Naive thymus-derived CD8-positive, alpha-beta T cell (primary cell): ENCODE measurements at regions not wholly inside any gene's neighbourhood (a gene's known extent, or its start where the extent isn't known, plus 50 kb on each side); places are given as distances from the start of the nearest gene placed in this dataset.
"Not testable (repeated sequence)": the region's sequence is repeated elsewhere in the genome, so short reads cannot be mapped to it uniquely, and the experiment has no call there.

Experiments used
- ATAC-seq, 2 donors: fragments of 150-1000 bp; cut with Tn5 transposase in 1 of 2; sonication (Bioruptor Pico), chemical (Tn5 transposase) in 1 of 2; 1 replicate in 1 of 2; 2 replicates in 1 of 2; pipeline ENCODE4 v1.10.0; 2021; ENCODE audit warnings: mild to moderate bottlenecking in 2 of 2, moderate library complexity in 2 of 2
- POLR2A ChIA-PET: fragments of 350-600 bp; sonication (Branson Sonifier 250); formaldehyde crosslinking; loops from one replicate; lab custom pipeline; 2021; ENCODE audit warnings: antibody characterized with exemption; lab: Charles Lee
- DNase-seq, 10 donors: peaks; one replicate each; pipeline versions ENCODE4 v3.0.0 to v3.0.0-alpha.2; 2020 to 2022
- H3K27ac Mint-ChIP-seq, 10 donors: one replicate each; pipeline ENCODE4 v1.8.0; 2020 to 2022; ENCODE audit warnings: mild to moderate bottlenecking in 10 of 10, mixed read lengths in 10 of 10, moderate library complexity in 4 of 10, inconsistent platforms in 1 of 10
- H3K27me3 Mint-ChIP-seq, 5 donors: one replicate each; pipeline ENCODE4 v1.8.0; 2021 to 2022; ENCODE audit warnings: mixed read lengths in 5 of 5
- H3K36me3 Mint-ChIP-seq, 3 donors: one replicate each; pipeline ENCODE4 v1.8.0; 2020 to 2022; ENCODE audit warnings: mixed read lengths in 3 of 3, mild to moderate bottlenecking in 2 of 3, inconsistent platforms in 1 of 3
- H3K4me1 Mint-ChIP-seq, 4 donors: one replicate each; pipeline ENCODE4 v1.8.0; 2021 to 2022; ENCODE audit warnings: mixed read lengths in 4 of 4
- H3K4me3 Mint-ChIP-seq, 10 donors: one replicate each; pipeline ENCODE4 v1.8.0; 2020 to 2022; ENCODE audit warnings: mild to moderate bottlenecking in 10 of 10, mixed read lengths in 10 of 10, moderate library complexity in 6 of 10, inconsistent platforms in 1 of 10
- H3K9me3 Mint-ChIP-seq, 9 donors: one replicate each; pipeline ENCODE4 v1.8.0; 2020 to 2022; ENCODE audit warnings: mixed read lengths in 9 of 9, mild to moderate bottlenecking in 3 of 9, inconsistent platforms in 1 of 9, moderate library complexity in 1 of 9

GRCh38 chr6:81023709-81024108 is 728.8 kb downstream of the TENT5A start:
- DNase-seq = no peak

GRCh38 chr6:81023007-81023582 is 729.4 kb downstream of the TENT5A start:
- Mint-ChIP-seq H3K27ac (no peak overlapping the region), H3K4me3 (no peak overlapping the region), H3K36me3 (no peaks in the 10 kb centered on the region), H3K9me3 (peaks cover 0 to 17% (median 5%) of the 10 kb centered on the region in 9 donors), H3K27me3 (no peaks in the 10 kb centered on the region), H3K4me1 (no peaks in the 10 kb centered on the region)
- no peak for DNase-seq
- POLR2A ChIA-PET = no interaction called here
- no peak for ATAC-seq

More at GRCh38 chr6:81023709-81024108, 728.8 kb downstream of the TENT5A start:
- POLR2A ChIA-PET = no interaction called here
- ATAC-seq = no peak
- no peaks in the 10 kb centered on the region for H3K4me1 Mint-ChIP-seq
- no peak overlapping the region for H3K27ac Mint-ChIP-seq
- H3K36me3 Mint-ChIP-seq = no peaks in the 10 kb centered on the region
- H3K27me3 Mint-ChIP-seq = no peaks in the 10 kb centered on the region
- H3K4me3 Mint-ChIP-seq = no peak overlapping the region
- H3K9me3 Mint-ChIP-seq = peaks cover 0 to 17% (median 5%) of the 10 kb centered on the region in 9 donors

- POLR2A ChIA-PET, H3K27me3 Mint-ChIP-seq, H3K27ac Mint-ChIP-seq, H3K36me3 Mint-ChIP-seq, ATAC-seq, H3K4me1 Mint-ChIP-seq, H3K4me3 Mint-ChIP-seq, DNase-seq: not testable (repeated sequence)
- peaks cover 0 to 22% (median 11%) of the 10 kb centered on the region in 9 donors for H3K9me3 Mint-ChIP-seq
Observed at GRCh38 chr6:81017586-81017985, 734.9 kb downstream of the TENT5A start.

GRCh38 chr6:81003894-81004293 is 748.6 kb downstream of the TENT5A start:
- Mint-ChIP-seq H3K27me3 (no peaks in the 10 kb centered on the region), H3K36me3 (no peaks in the 10 kb centered on the region), H3K4me1 (no peaks in the 10 kb centered on the region), H3K9me3 (peaks cover 0 to 18% (median 8%) of the 10 kb centered on the region in 9 donors), H3K4me3 (no peak overlapping the region), H3K27ac (no peak overlapping the region)
- POLR2A ChIA-PET = no interaction called here
- no peak for DNase-seq
- no peak for ATAC-seq

- DNase-seq (no peak), ATAC-seq (no peak)
- Mint-ChIP-seq H3K4me1 (no peaks in the 10 kb centered on the region), H3K4me3 (no peak overlapping the region), H3K36me3 (no peaks in the 10 kb centered on the region), H3K9me3 (peaks cover 0 to 16% (median 8%) of the 10 kb centered on the region in 9 donors), H3K27ac (no peak overlapping the region), H3K27me3 (no peaks in the 10 kb centered on the region)
- POLR2A ChIA-PET = no interaction called here
Observed at GRCh38 chr6:81003156-81003555, 749.3 kb downstream of the TENT5A start.

GRCh38 chr6:81002126-81002525 is 750.4 kb downstream of the TENT5A start:
- ATAC-seq (no peak), DNase-seq (no peak)
- H3K27me3 Mint-ChIP-seq = no peaks in the 10 kb centered on the region
- H3K4me3 Mint-ChIP-seq = no peak overlapping the region
- H3K9me3 Mint-ChIP-seq = peaks cover 0 to 16% (median 8%) of the 10 kb centered on the region in 9 donors
- no peaks in the 10 kb centered on the region for H3K36me3 Mint-ChIP-seq
- H3K4me1 Mint-ChIP-seq = no peaks in the 10 kb centered on the region
- H3K27ac Mint-ChIP-seq = no peak overlapping the region
- POLR2A ChIA-PET = no interaction called here

GRCh38 chr6:80991316-80991715 is 761.2 kb downstream of the TENT5A start:
- H3K4me1 Mint-ChIP-seq = no peaks in the 10 kb centered on the region
- POLR2A ChIA-PET = no interaction called here
- no peak overlapping the region for H3K27ac Mint-ChIP-seq
- no peaks in the 10 kb centered on the region for H3K36me3 Mint-ChIP-seq
- H3K9me3 Mint-ChIP-seq = peaks cover 3 to 23% (median 15%) of the 10 kb centered on the region in 9 donors
- H3K27me3 Mint-ChIP-seq = no peaks in the 10 kb centered on the region
- ATAC-seq (no peak), DNase-seq (no peak)
- no peak overlapping the region for H3K4me3 Mint-ChIP-seq

- H3K36me3 Mint-ChIP-seq = no peaks in the 10 kb centered on the region
- DNase-seq (no peak), ATAC-seq (no peak)
- H3K4me3 Mint-ChIP-seq = no peak overlapping the region
- H3K27me3 Mint-ChIP-seq = no peaks in the 10 kb centered on the region
- no peaks in the 10 kb centered on the region for H3K4me1 Mint-ChIP-seq
- POLR2A ChIA-PET = no interaction called here
- H3K9me3 Mint-ChIP-seq = peaks cover 0 to 19% (median 3%) of the 10 kb centered on the region in 9 donors
- no peak overlapping the region for H3K27ac Mint-ChIP-seq
Observed at GRCh38 chr6:80988892-80989291, 763.6 kb downstream of the TENT5A start.

GRCh38 chr6:80988286-80988685 is 764.2 kb downstream of the TENT5A start:
- POLR2A ChIA-PET = no interaction called here

GRCh38 chr6:80981226-80981625 is 771.3 kb downstream of the TENT5A start:
- H3K27me3 Mint-ChIP-seq, H3K4me1 Mint-ChIP-seq, DNase-seq, H3K27ac Mint-ChIP-seq, H3K36me3 Mint-ChIP-seq, POLR2A ChIA-PET, H3K4me3 Mint-ChIP-seq, ATAC-seq: not testable (repeated sequence)
- peaks cover 0 to 14% (median 1%) of the 10 kb centered on the region in 9 donors for H3K9me3 Mint-ChIP-seq

More at GRCh38 chr6:80988286-80988685, 764.2 kb downstream of the TENT5A start:
- no peak overlapping the region for H3K4me3 Mint-ChIP-seq
- no peaks in the 10 kb centered on the region for H3K27me3 Mint-ChIP-seq
- H3K4me1 Mint-ChIP-seq = no peaks in the 10 kb centered on the region
- ATAC-seq (no peak), DNase-seq (no peak)
- H3K9me3 Mint-ChIP-seq = peaks cover 0 to 19% (median 3%) of the 10 kb centered on the region in 9 donors
- H3K27ac Mint-ChIP-seq = no peak overlapping the region
- no peaks in the 10 kb centered on the region for H3K36me3 Mint-ChIP-seq

GRCh38 chr6:80976336-80976735 is 776.1 kb downstream of the TENT5A start:
- POLR2A ChIA-PET = no interaction called here
- H3K27ac Mint-ChIP-seq = no peak overlapping the region
- H3K9me3 Mint-ChIP-seq = peaks cover 0 to 14% (median 0%) of the 10 kb centered on the region in 9 donors
- DNase-seq (no peak), ATAC-seq (no peak)
- H3K4me1 Mint-ChIP-seq = no peaks in the 10 kb centered on the region
- no peak overlapping the region for H3K4me3 Mint-ChIP-seq
- no peaks in the 10 kb centered on the region for H3K36me3 Mint-ChIP-seq
- peaks cover 0 to 3% (median 0%) of the 10 kb centered on the region in 5 donors for H3K27me3 Mint-ChIP-seq

GRCh38 chr6:80974579-80974978 is 777.9 kb downstream of the TENT5A start:
- no peak overlapping the region for H3K4me3 Mint-ChIP-seq
- no peaks in the 10 kb centered on the region for H3K4me1 Mint-ChIP-seq
- POLR2A ChIA-PET = no interaction called here
- H3K27ac Mint-ChIP-seq = no peak overlapping the region
- DNase-seq (no peak), ATAC-seq (no peak)
- no peaks in the 10 kb centered on the region for H3K36me3 Mint-ChIP-seq
- H3K9me3 Mint-ChIP-seq = peaks cover 0 to 10% (median 0%) of the 10 kb centered on the region in 9 donors
- H3K27me3 Mint-ChIP-seq = peaks cover 0 to 3% (median 0%) of the 10 kb centered on the region in 5 donors

- peaks cover 0 to 3% (median 0%) of the 10 kb centered on the region in 5 donors for H3K27me3 Mint-ChIP-seq
- POLR2A ChIA-PET = no interaction called here
- no peaks in the 10 kb centered on the region for H3K4me1 Mint-ChIP-seq
- H3K9me3 Mint-ChIP-seq = no peaks in the 10 kb centered on the region
- H3K4me3 Mint-ChIP-seq = no peak overlapping the region
- no peak for DNase-seq
- ATAC-seq = no peak
- H3K36me3 Mint-ChIP-seq = no peaks in the 10 kb centered on the region
- H3K27ac Mint-ChIP-seq = no peak overlapping the region
Observed at GRCh38 chr6:80969439-80969838, 783.0 kb downstream of the TENT5A start.

GRCh38 chr6:80967609-80968008 is 784.9 kb downstream of the TENT5A start:
- ATAC-seq (no peak), DNase-seq (no peak)
- Mint-ChIP-seq H3K4me1 (no peaks in the 10 kb centered on the region), H3K9me3 (no peaks in the 10 kb centered on the region), H3K4me3 (no peak overlapping the region), H3K27ac (no peak overlapping the region), H3K36me3 (no peaks in the 10 kb centered on the region), H3K27me3 (no peaks in the 10 kb centered on the region)
- POLR2A ChIA-PET = no interaction called here
